Suprapubic skin (tissue), 4 donors: ENCODE measurements at regions not wholly inside any gene's neighbourhood (a gene's known extent, or its start where the extent isn't known, plus 50 kb on each side); places are given as distances from the start of the nearest gene placed in this dataset.

Source experiments
- DNase-seq, 2 donors: peaks; one replicate each; pipeline ENCODE4 v3.0.0-alpha.2; 2019; ENCODE audit warnings: low spot score in 2 of 2
- H3K27ac ChIP-seq: fragments of 200-600 bp; sonication (generic); one replicate; pipeline ENCODE4 v1.5.1; 2019
- H3K27me3 ChIP-seq: fragments of 200-600 bp; sonication (generic); one replicate; pipeline ENCODE4 v1.5.1; 2019
- H3K36me3 ChIP-seq: fragments of 200-600 bp; sonication (generic); one replicate; pipeline ENCODE4 v1.5.1; 2019
- H3K4me1 ChIP-seq: fragments of 200-600 bp; sonication (generic); one replicate; pipeline ENCODE4 v1.5.1; 2019
- H3K4me3 ChIP-seq: fragments of 200-600 bp; sonication (generic); one replicate; pipeline ENCODE4 v1.5.1; 2019; ENCODE audit warnings: mild to moderate bottlenecking
- H3K9me3 ChIP-seq: fragments of 200-600 bp; sonication (generic); one replicate; pipeline ENCODE4 v1.5.1; 2019
- CTCF ChIP-seq, 2 donors: fragments of 200-600 bp in 1 of 2; fragments of 450-650 bp in 1 of 2; sonication (generic) in 1 of 2; IDR thresholded peaks; one replicate each; pipeline ENCODE4 v1.5.1; 2016 to 2019; ENCODE audit warnings: antibody characterized with exemption in 2 of 2, mild to moderate bottlenecking in 1 of 2, moderate library complexity in 1 of 2
- EP300 ChIP-seq: sonication (generic); formaldehyde crosslinking; IDR thresholded peaks from one replicate; pipeline ENCODE4 v1.6.1; 2017; ENCODE audit warnings: antibody characterized with exemption
- POLR2A ChIP-seq, 2 donors: fragments of 450-650 bp; IDR thresholded peaks; one replicate each; pipeline ENCODE4 v1.6.1; 2017; ENCODE audit warnings: antibody characterized with exemption in 2 of 2, mild to moderate bottlenecking in 2 of 2, moderate library complexity in 2 of 2
- POLR2AphosphoS5 ChIP-seq, 3 donors: sonication (generic); formaldehyde crosslinking; IDR thresholded peaks; one replicate each; pipeline ENCODE4 v1.6.1; 2017; ENCODE audit warnings: antibody characterized with exemption in 3 of 3
- WGBS: methylation state at CpG from one replicate; pipeline ENCODE4 v1.1.5; 2018; 5-methylcytosine and 5-hydroxymethylcytosine counted together

GRCh38 chr2:138155304-138155703 is 191.0 kb downstream of the HNMT start:
- WGBS: 93% methylated on average over 1 of the region's 1 CpG

GRCh38 chr2:138157372-138157771 is 193.1 kb downstream of the HNMT start:
- 85% methylated on average over 4 of the region's 4 CpGs for WGBS
- H3K27me3 ChIP-seq: no peaks in the 10 kb centered on the region

More at GRCh38 chr2:138155304-138155703, 191.0 kb downstream of the HNMT start:
- no peak for DNase-seq
- Histone ChIP-seq H3K27ac (no peak overlapping the region), H3K4me3 (no peak overlapping the region), H3K9me3 (no peaks in the 10 kb centered on the region), H3K36me3 (no peaks in the 10 kb centered on the region), H3K4me1 (no peaks in the 10 kb centered on the region), H3K27me3 (no peaks in the 10 kb centered on the region)
- TF ChIP-seq POLR2AphosphoS5 (IDR thresholded peaks at IDR 0.05) (no peak), POLR2A (IDR thresholded peaks at IDR 0.05) (no peak), CTCF (IDR thresholded peaks at IDR 0.05) (no peak)

GRCh38 chr2:138170485-138170884 is 206.2 kb downstream of the HNMT start:
- no peak overlapping the region for H3K4me3 ChIP-seq
- H3K27ac ChIP-seq: no peak overlapping the region
- H3K4me1 ChIP-seq: no peaks in the 10 kb centered on the region
- TF ChIP-seq POLR2A (IDR thresholded peaks at IDR 0.05): no peak
- no peak for TF ChIP-seq EP300
- TF ChIP-seq CTCF (IDR thresholded peaks at IDR 0.05): no peak
- TF ChIP-seq POLR2AphosphoS5 (IDR thresholded peaks at IDR 0.05): no peak
- no peaks in the 10 kb centered on the region for H3K9me3 ChIP-seq
- 61% methylated on average over 5 of the region's 5 CpGs for WGBS
- H3K27me3 ChIP-seq: no peaks in the 10 kb centered on the region
- no peak for DNase-seq
- no peaks in the 10 kb centered on the region for H3K36me3 ChIP-seq

More at GRCh38 chr2:138157372-138157771, 193.1 kb downstream of the HNMT start:
- H3K4me1 ChIP-seq: no peaks in the 10 kb centered on the region
- no peak overlapping the region for H3K27ac ChIP-seq
- no peak overlapping the region for H3K4me3 ChIP-seq
- no peak for DNase-seq
- TF ChIP-seq CTCF (IDR thresholded peaks at IDR 0.05) (no peak), EP300 (no peak)
- no peaks in the 10 kb centered on the region for H3K36me3 ChIP-seq
- H3K9me3 ChIP-seq: no peaks in the 10 kb centered on the region

- Histone ChIP-seq H3K36me3 (no peaks in the 10 kb centered on the region), H3K4me1 (no peaks in the 10 kb centered on the region), H3K27me3 (no peaks in the 10 kb centered on the region), H3K27ac (no peak overlapping the region), H3K9me3 (no peaks in the 10 kb centered on the region), H3K4me3 (no peak overlapping the region)
- DNase-seq: no peak
- no peak for TF ChIP-seq POLR2A (IDR thresholded peaks at IDR 0.05)
- no peak for TF ChIP-seq CTCF (IDR thresholded peaks at IDR 0.05)
- no peak for TF ChIP-seq POLR2AphosphoS5 (IDR thresholded peaks at IDR 0.05)
- no peak for TF ChIP-seq EP300
- 49% methylated on average over 3 of the region's 3 CpGs for WGBS
Observed at GRCh38 chr2:138171244-138171643, 207.0 kb downstream of the HNMT start.

- Histone ChIP-seq H3K4me3 (no peak overlapping the region), H3K9me3 (no peaks in the 10 kb centered on the region), H3K4me1 (no peaks in the 10 kb centered on the region), H3K27ac (no peak overlapping the region), H3K36me3 (no peaks in the 10 kb centered on the region), H3K27me3 (no peaks in the 10 kb centered on the region)
- DNase-seq: no peak
- no peak for TF ChIP-seq CTCF (IDR thresholded peaks at IDR 0.05)
- TF ChIP-seq POLR2AphosphoS5 (IDR thresholded peaks at IDR 0.05): no peak
- no peak for TF ChIP-seq POLR2A (IDR thresholded peaks at IDR 0.05)
- TF ChIP-seq EP300: no peak
- WGBS: 88% methylated on average over 2 of the region's 2 CpGs
Observed at GRCh38 chr2:138175066-138175465, 210.8 kb downstream of the HNMT start.
